ENCODE measurements at regions not wholly inside any gene's neighbourhood (a gene's known extent, or its start where the extent isn't known, plus 50 kb on each side); places are given as distances from the start of the nearest gene placed in this dataset.
"Not testable (repeated sequence)": the region's sequence is repeated elsewhere in the genome, so short reads cannot be mapped to it uniquely, and the experiment has no call there.

GRCh38 chr20:5686384-5687105, 63.7 kb upstream of the SHLD1 start:
- Mint-ChIP-seq H3K36me3 (ENCODE audit: low read depth) (no peaks in the 10 kb centered on the region), H3K9me3 (no peaks in the 10 kb centered on the region), H3K4me3 (no peak overlapping the region), H3K4me1 (peaks cover 20% of the 10 kb centered on the region), H3K27me3 (no peaks in the 10 kb centered on the region), H3K27ac (no peak overlapping the region)
- POLR2A ChIA-PET, result no interaction called here
- intact Hi-C loops (cut with micrococcal nuclease), result no loop called here
- no peak for TF ChIP-seq CTCF (IDR thresholded peaks at IDR 0.05)
- DNase-seq (no peak), ATAC-seq (ENCODE audit: low read depth) (no peak)
- CTCF ChIA-PET, result no interaction called here

GRCh38 chr20:5682556-5682955, 67.6 kb upstream of the SHLD1 start:
- H3K27me3 Mint-ChIP-seq; DNase-seq; ATAC-seq (ENCODE audit: low read depth); H3K4me1 Mint-ChIP-seq; intact Hi-C loops (cut with micrococcal nuclease); H3K36me3 Mint-ChIP-seq (ENCODE audit: low read depth); H3K4me3 Mint-ChIP-seq; H3K9me3 Mint-ChIP-seq: not testable (repeated sequence)
- CTCF ChIA-PET, result interaction anchor here (1.7 kb wide), 1 partner anchor 9 kb away, joined by 4 read pairs; no protein-coding TSS in a partner anchor
- peak overlapping the region; percentile 35 for H3K27ac Mint-ChIP-seq
- POLR2A ChIA-PET, result interaction anchor here (0.6 to 1.0 kb wide), 2 partner anchors 37 to 64 kb away, joined by 3 read pairs; no protein-coding TSS in a partner anchor

- no peaks in the 10 kb centered on the region for H3K9me3 Mint-ChIP-seq
- no peaks in the 10 kb centered on the region for H3K27me3 Mint-ChIP-seq
- no peak for ATAC-seq (ENCODE audit: low read depth)
- H3K4me1 Mint-ChIP-seq, result peaks cover 13% of the 10 kb centered on the region
- no peak for DNase-seq
- ChIA-PET CTCF (interaction anchor here (1.5 kb wide), 1 partner anchor 108 kb away, joined by 3 read pairs; no protein-coding TSS in a partner anchor), POLR2A (no interaction called here)
- no peak for TF ChIP-seq CTCF (IDR thresholded peaks at IDR 0.05)
- H3K36me3 Mint-ChIP-seq (ENCODE audit: low read depth), result no peaks in the 10 kb centered on the region
- intact Hi-C loops (cut with micrococcal nuclease), result no loop called here
- no peak overlapping the region for H3K4me3 Mint-ChIP-seq
- no peak overlapping the region for H3K27ac Mint-ChIP-seq
These were observed 69.4 kb upstream of the GPCPD1 start for GRCh38 chr20:5680192-5680591.

- H3K27me3 Mint-ChIP-seq, result no peaks in the 10 kb centered on the region
- peaks cover 27% of the 10 kb centered on the region for H3K4me1 Mint-ChIP-seq
- no peaks in the 10 kb centered on the region for H3K36me3 Mint-ChIP-seq (ENCODE audit: low read depth)
- ATAC-seq (ENCODE audit: low read depth) (no peak), DNase-seq (no peak)
- intact Hi-C loops (cut with micrococcal nuclease), result no loop called here
- ChIA-PET CTCF (no interaction called here), POLR2A (interaction anchor here (0.5 to 0.7 kb wide), 2 partner anchors 17 to 101 kb away, joined by 5 read pairs; no protein-coding TSS in a partner anchor)
- H3K27ac Mint-ChIP-seq, result no peak overlapping the region
- TF ChIP-seq CTCF (IDR thresholded peaks at IDR 0.05), result no peak
- no peak overlapping the region for H3K4me3 Mint-ChIP-seq
- H3K9me3 Mint-ChIP-seq, result no peaks in the 10 kb centered on the region
These were observed 68.0 kb upstream of the GPCPD1 start for GRCh38 chr20:5678777-5679176.

GRCh38 chr20:5677944-5678343, 67.1 kb upstream of the GPCPD1 start:
- POLR2A ChIA-PET; DNase-seq; H3K4me3 Mint-ChIP-seq; intact Hi-C loops (cut with micrococcal nuclease); H3K27ac Mint-ChIP-seq; H3K9me3 Mint-ChIP-seq; H3K36me3 Mint-ChIP-seq (ENCODE audit: low read depth); H3K27me3 Mint-ChIP-seq; ATAC-seq (ENCODE audit: low read depth); CTCF ChIA-PET: not testable (repeated sequence)
- H3K4me1 Mint-ChIP-seq, result peaks cover 30% of the 10 kb centered on the region

GRCh38 chr20:5677389-5677788, 66.6 kb upstream of the GPCPD1 start:
- Mint-ChIP-seq H3K36me3 (ENCODE audit: low read depth) (no peaks in the 10 kb centered on the region), H3K27ac (no peak overlapping the region), H3K27me3 (no peaks in the 10 kb centered on the region), H3K4me3 (no peak overlapping the region), H3K4me1 (peaks cover 29% of the 10 kb centered on the region), H3K9me3 (no peaks in the 10 kb centered on the region)
- DNase-seq, result no peak
- no peak for ATAC-seq (ENCODE audit: low read depth)
- intact Hi-C loops (cut with micrococcal nuclease), result no loop called here
- ChIA-PET CTCF (no interaction called here), POLR2A (no interaction called here)
- TF ChIP-seq CTCF (IDR thresholded peaks at IDR 0.05), result no peak
